ENCODE measurements at regions not wholly inside any gene's neighbourhood (a gene's known extent, or its start where the extent isn't known, plus 50 kb on each side); places are given as distances from the start of the nearest gene placed in this dataset.

GRCh38 chr10:6919077-6919476, 339.0 kb upstream of the PRKCQ start:
- peaks cover 11% of the 10 kb centered on the region; the same call in 1 of the 2 replicates for H3K9me3 Mint-ChIP-seq
- H3K27ac Mint-ChIP-seq: no peak overlapping the region
- ATAC-seq (no peak), DNase-seq (ENCODE audit: low spot score) (no peak)
- H3K4me1 Mint-ChIP-seq: peaks cover 15% of the 10 kb centered on the region
- H3K36me3 Mint-ChIP-seq: peaks cover 3% of the 10 kb centered on the region; the same call in 1 of the 2 replicates
- TF ChIP-seq PRDM15 (CRISPR knock-in tag; IDR thresholded peaks at IDR 0.05) (no peak), ZNF416 (CRISPR knock-in tag; IDR thresholded peaks at IDR 0.05) (peak; percentile 94), E2F1 (CRISPR knock-in tag; IDR thresholded peaks at IDR 0.05) (no peak)
- no peak overlapping the region for H3K4me3 Mint-ChIP-seq
- H3K27me3 Mint-ChIP-seq (ENCODE audit: low read depth): peaks cover 4% of the 10 kb centered on the region; the same call in 1 of the 2 replicates
- ChIA-PET CTCF (interaction anchor here (1.0 to 3.9 kb wide), 6 partner anchors 17 to 492 kb away, joined by 3 to 26 read pairs (median 3); partner anchors contain the start of gene SFMBT2), POLR2A (no interaction called here)

- peaks cover 15% of the 10 kb centered on the region for H3K4me1 Mint-ChIP-seq
- H3K27me3 Mint-ChIP-seq (ENCODE audit: low read depth): peaks cover 4% of the 10 kb centered on the region; the same call in 1 of the 2 replicates
- POLR2A ChIA-PET: no interaction called here
- TF ChIP-seq E2F5 (CRISPR knock-in tag; IDR thresholded peaks at IDR 0.05): no peak
- peak; percentile 49; the same call in 1 of the 2 replicates for TF ChIP-seq CTCF (IDR thresholded peaks at IDR 0.05)
- peak; percentile 36 for ATAC-seq
- H3K9me3 Mint-ChIP-seq: peaks cover 11% of the 10 kb centered on the region; the same call in 1 of the 2 replicates
- H3K36me3 Mint-ChIP-seq: peaks cover 3% of the 10 kb centered on the region; the same call in 1 of the 2 replicates
- DNase-seq (ENCODE audit: low spot score): peak; percentile 57
- CTCF ChIA-PET: interaction anchor here (1.0 to 2.5 kb wide), 5 partner anchors 18 to 197 kb away, joined by 3 to 9 read pairs (median 3); no protein-coding TSS in a partner anchor
- no peak overlapping the region for H3K27ac Mint-ChIP-seq
- H3K4me3 Mint-ChIP-seq: no peak overlapping the region
Observed at GRCh38 chr10:6918305-6918704, 338.2 kb upstream of the PRKCQ start.

GRCh38 chr10:6917125-6917524, 337.0 kb upstream of the PRKCQ start:
- Mint-ChIP-seq H3K27me3 (ENCODE audit: low read depth) (peaks cover 4% of the 10 kb centered on the region; the same call in 1 of the 2 replicates), H3K36me3 (peaks cover 3% of the 10 kb centered on the region; the same call in 1 of the 2 replicates), H3K27ac (no peak overlapping the region), H3K4me1 (peaks cover 15% of the 10 kb centered on the region), H3K9me3 (peaks cover 11% of the 10 kb centered on the region; the same call in 1 of the 2 replicates), H3K4me3 (no peak overlapping the region)
- ATAC-seq (no peak), DNase-seq (ENCODE audit: low spot score) (no peak)
- CTCF ChIA-PET: no interaction called here
- TF ChIP-seq PRRX2 (CRISPR knock-in tag; IDR thresholded peaks at IDR 0.05) (no peak), ESRRA (CRISPR knock-in tag; IDR thresholded peaks at IDR 0.05; ENCODE audit: borderline replicate concordance) (no peak), STAT6 (CRISPR knock-in tag; conservative IDR thresholded peaks at IDR 0.05; ENCODE audit: low read depth) (no peak), E2F1 (CRISPR knock-in tag; IDR thresholded peaks at IDR 0.05) (no peak), FOXJ3 (CRISPR knock-in tag; IDR thresholded peaks at IDR 0.05; ENCODE audit: borderline replicate concordance) (no peak), MYBL2 (CRISPR knock-in tag; IDR thresholded peaks at IDR 0.05) (no peak)
- POLR2A ChIA-PET: no interaction called here
